ENCODE measurements at regions not wholly inside any gene's neighbourhood (a gene's known extent, or its start where the extent isn't known, plus 50 kb on each side); places are given as distances from the start of the nearest gene placed in this dataset.

DNA sequence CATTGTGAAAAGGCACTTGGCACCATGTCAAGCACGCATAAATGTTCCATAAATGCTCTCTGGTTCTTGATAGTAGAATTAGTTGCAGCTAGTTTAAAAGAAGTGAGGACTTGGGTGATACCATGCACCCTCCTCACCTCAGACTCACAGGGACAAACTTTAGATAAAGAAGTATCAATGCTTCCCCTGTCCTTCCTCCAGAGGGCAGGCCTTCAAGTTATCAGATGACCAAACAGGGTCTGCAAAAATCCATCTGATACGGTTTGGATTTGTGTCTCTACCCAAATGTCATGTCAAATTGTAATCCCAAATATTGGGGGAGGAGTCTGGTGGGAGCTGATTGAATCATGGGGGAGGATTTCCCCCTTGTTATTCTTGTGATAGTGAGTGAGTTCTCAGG, 54.1 kb downstream of the C1QL2 start:
- Mint-ChIP-seq H3K4me3 (no peak overlapping the region), H3K27ac (no peak overlapping the region), H3K27me3 (ENCODE audit: insufficient read depth) (peaks cover 11% of the 10 kb centered on the region), H3K9me3 (peaks cover 11% of the 10 kb centered on the region), H3K4me1 (no peaks in the 10 kb centered on the region), H3K36me3 (ENCODE audit: low read depth) (no peaks in the 10 kb centered on the region)
- WGBS, 2 experiments (ENCODE audit: insufficient coverage in 1 of 2, insufficient read length in 1 of 2): 60% methylated on average over 2 of the region's 2 CpGs; no CpG with 5 or more reads in 1 of the 2 experiments
- TF ChIP-seq CTCF (conservative IDR thresholded peaks at IDR 0.05): peak; percentile 60
- Histone ChIP-seq H3K36me3 (ENCODE audit: control insufficient read depth, insufficient read depth, low read length) (no peaks in the 10 kb centered on the region), H3K4me3 (ENCODE audit: low read length) (no peak overlapping the region), H3K27ac (ENCODE audit: low read depth, low read length) (no peak overlapping the region), H3K4me1 (ENCODE audit: control insufficient read depth, insufficient read depth, low read length) (no peaks in the 10 kb centered on the region), H3K27me3 (ENCODE audit: control insufficient read depth, insufficient read depth, low read length, poor library complexity, severe bottlenecking) (peaks cover 5% of the 10 kb centered on the region), H3K9me3 (ENCODE audit: control insufficient read depth, low read length) (no peaks in the 10 kb centered on the region), H3K9ac (ENCODE audit: extremely low read depth, low read length, poor library complexity, severe bottlenecking) (no peak overlapping the region)
- peak; percentile 35 for DNase-seq

DNA sequence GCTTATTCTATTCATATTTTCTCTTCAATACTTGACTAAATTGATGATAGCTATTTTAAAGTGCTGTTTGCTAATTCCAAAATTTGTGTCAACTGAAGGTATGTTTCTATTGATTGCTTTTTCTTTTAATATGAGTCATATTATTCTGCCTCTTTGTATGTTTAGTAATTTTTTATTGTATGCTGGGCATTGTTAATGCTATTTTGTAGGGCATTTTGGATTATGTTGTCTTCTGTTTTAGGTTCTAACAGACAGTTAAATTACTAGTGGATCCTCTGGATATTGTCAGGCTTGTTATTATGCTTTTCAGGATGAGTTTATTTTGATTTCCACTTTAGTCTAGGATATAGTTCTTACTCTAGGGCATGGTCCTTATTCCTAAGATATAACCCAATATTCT, 55.6 kb downstream of the C1QL2 start:
- peaks cover 5% of the 10 kb centered on the region for H3K27me3 ChIP-seq (ENCODE audit: control insufficient read depth, insufficient read depth, low read length, poor library complexity, severe bottlenecking)
- TF ChIP-seq CTCF (conservative IDR thresholded peaks at IDR 0.05): no peak
- no peak overlapping the region for H3K4me3 ChIP-seq (ENCODE audit: low read length)
- no peaks in the 10 kb centered on the region for H3K9me3 ChIP-seq (ENCODE audit: control insufficient read depth, low read length)
- H3K27ac ChIP-seq (ENCODE audit: low read depth, low read length): no peak overlapping the region
- Mint-ChIP-seq H3K4me1 (no peaks in the 10 kb centered on the region), H3K27me3 (ENCODE audit: insufficient read depth) (peaks cover 13% of the 10 kb centered on the region), H3K36me3 (ENCODE audit: low read depth) (no peaks in the 10 kb centered on the region), H3K4me3 (no peak overlapping the region), H3K27ac (no peak overlapping the region), H3K9me3 (peaks cover 13% of the 10 kb centered on the region)
- H3K9ac ChIP-seq (ENCODE audit: extremely low read depth, low read length, poor library complexity, severe bottlenecking): no peak overlapping the region
- DNase-seq: no peak
- H3K36me3 ChIP-seq (ENCODE audit: control insufficient read depth, insufficient read depth, low read length): no peaks in the 10 kb centered on the region
- H3K4me1 ChIP-seq (ENCODE audit: control insufficient read depth, insufficient read depth, low read length): no peaks in the 10 kb centered on the region

DNA sequence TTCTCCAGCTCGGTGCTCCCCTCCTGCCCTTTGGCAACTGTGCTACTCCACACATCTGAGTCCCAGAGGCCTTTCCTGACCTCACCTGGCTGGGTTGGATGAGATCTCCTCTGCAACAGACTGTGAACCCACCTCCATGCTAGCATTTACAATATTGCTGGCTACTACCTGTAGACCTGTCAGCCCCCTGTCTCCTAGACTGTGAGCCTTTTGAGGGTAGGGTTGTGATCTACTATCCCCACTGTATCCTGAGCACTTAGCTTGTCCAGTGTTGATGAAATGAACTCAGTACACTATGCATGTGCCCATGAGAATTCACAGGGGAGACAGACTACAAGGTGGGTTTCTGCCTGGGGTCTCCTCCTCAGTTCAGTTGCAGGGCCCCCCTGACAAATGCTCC, 70.1 kb downstream of the C1QL2 start:
- WGBS, 2 experiments (ENCODE audit: insufficient coverage in 1 of 2, insufficient read length in 1 of 2): 90 to 100% methylated on average over 1 of the region's 1 CpG
- H3K27ac Mint-ChIP-seq: no peak overlapping the region
- TF ChIP-seq CTCF (conservative IDR thresholded peaks at IDR 0.05): no peak
- no peaks in the 10 kb centered on the region for H3K27me3 ChIP-seq (ENCODE audit: control insufficient read depth, insufficient read depth, low read length, poor library complexity, severe bottlenecking)
- H3K4me1 ChIP-seq (ENCODE audit: control insufficient read depth, insufficient read depth, low read length): no peaks in the 10 kb centered on the region
- H3K9ac ChIP-seq (ENCODE audit: extremely low read depth, low read length, poor library complexity, severe bottlenecking): no peak overlapping the region
- H3K36me3 ChIP-seq (ENCODE audit: control insufficient read depth, insufficient read depth, low read length): no peaks in the 10 kb centered on the region
- no peak overlapping the region for H3K4me3 ChIP-seq (ENCODE audit: low read length)
- no peak overlapping the region for H3K27ac ChIP-seq (ENCODE audit: low read depth, low read length)
- no peaks in the 10 kb centered on the region for H3K36me3 Mint-ChIP-seq (ENCODE audit: low read depth)
- peaks cover 2% of the 10 kb centered on the region for H3K27me3 Mint-ChIP-seq (ENCODE audit: insufficient read depth)
- no peaks in the 10 kb centered on the region for H3K9me3 ChIP-seq (ENCODE audit: control insufficient read depth, low read length)
- peaks cover 13% of the 10 kb centered on the region for H3K4me1 Mint-ChIP-seq
- H3K9me3 Mint-ChIP-seq: no peaks in the 10 kb centered on the region
- no peak overlapping the region for H3K4me3 Mint-ChIP-seq
- DNase-seq: no peak
